Mesothelial cell of epicardium (in vitro differentiated cells): ENCODE measurements at regions not wholly inside any gene's neighbourhood (a gene's known extent, or its start where the extent isn't known, plus 50 kb on each side); places are given as distances from the start of the nearest gene placed in this dataset.

Experiments used
- DNase-seq, 2 experiments: peaks; one replicate each; pipeline ENCODE4 v3.0.0; 2021; ENCODE audit warnings: low spot score in 2 of 2; ENCODE audit not compliant: unreplicated experiment in 2 of 2
- H3K27ac Mint-ChIP-seq: 2 replicates; pipeline ENCODE4 v1.8.0; 2021; ENCODE audit warnings: mixed read lengths
- H3K27me3 Mint-ChIP-seq: 2 replicates; pipeline ENCODE4 v1.8.0; 2021; ENCODE audit warnings: low read depth, mixed read lengths
- H3K36me3 Mint-ChIP-seq: 2 replicates; pipeline ENCODE4 v1.8.0; 2021; ENCODE audit warnings: mixed read lengths
- H3K4me1 Mint-ChIP-seq: 2 replicates; pipeline ENCODE4 v1.8.0; 2021; ENCODE audit warnings: mixed read lengths
- H3K4me3 Mint-ChIP-seq: 2 replicates; pipeline ENCODE4 v1.8.0; 2021; ENCODE audit warnings: mild to moderate bottlenecking, moderate library complexity, mixed read lengths
- H3K9me3 Mint-ChIP-seq: 2 replicates; pipeline ENCODE4 v1.8.0; 2021; ENCODE audit warnings: mixed read lengths
- TF ChIP-seq, protein P1 (sequence below): fragments of 200-600 bp; sonication (generic); IDR thresholded peaks from one replicate; pipeline ENCODE4 v1.5.0; 2021; ENCODE audit warnings: antibody characterized with exemption; ENCODE audit not compliant: unreplicated experiment

DNA sequence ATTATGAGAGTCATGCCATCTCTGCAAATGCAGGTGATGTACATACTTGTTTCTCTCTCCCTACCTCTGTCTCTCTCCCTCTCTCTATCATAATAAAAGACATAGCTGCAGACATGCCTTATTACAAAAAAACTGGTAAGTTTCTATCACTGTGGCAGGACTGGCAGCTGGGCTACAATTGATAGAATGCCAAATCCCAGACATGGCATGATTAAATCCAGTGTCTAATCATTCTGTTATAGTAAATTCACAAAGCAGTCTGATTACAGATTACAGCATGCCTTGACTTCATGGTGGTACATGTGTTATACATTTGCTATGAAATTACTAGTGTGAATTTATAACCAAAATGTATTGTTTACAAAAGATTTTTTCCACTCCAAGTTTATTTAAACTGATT is 854.7 kb downstream of the TMTC2 start:
- TF ChIP-seq, protein P1, sequence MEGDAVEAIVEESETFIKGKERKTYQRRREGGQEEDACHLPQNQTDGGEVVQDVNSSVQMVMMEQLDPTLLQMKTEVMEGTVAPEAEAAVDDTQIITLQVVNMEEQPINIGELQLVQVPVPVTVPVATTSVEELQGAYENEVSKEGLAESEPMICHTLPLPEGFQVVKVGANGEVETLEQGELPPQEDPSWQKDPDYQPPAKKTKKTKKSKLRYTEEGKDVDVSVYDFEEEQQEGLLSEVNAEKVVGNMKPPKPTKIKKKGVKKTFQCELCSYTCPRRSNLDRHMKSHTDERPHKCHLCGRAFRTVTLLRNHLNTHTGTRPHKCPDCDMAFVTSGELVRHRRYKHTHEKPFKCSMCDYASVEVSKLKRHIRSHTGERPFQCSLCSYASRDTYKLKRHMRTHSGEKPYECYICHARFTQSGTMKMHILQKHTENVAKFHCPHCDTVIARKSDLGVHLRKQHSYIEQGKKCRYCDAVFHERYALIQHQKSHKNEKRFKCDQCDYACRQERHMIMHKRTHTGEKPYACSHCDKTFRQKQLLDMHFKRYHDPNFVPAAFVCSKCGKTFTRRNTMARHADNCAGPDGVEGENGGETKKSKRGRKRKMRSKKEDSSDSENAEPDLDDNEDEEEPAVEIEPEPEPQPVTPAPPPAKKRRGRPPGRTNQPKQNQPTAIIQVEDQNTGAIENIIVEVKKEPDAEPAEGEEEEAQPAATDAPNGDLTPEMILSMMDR, result no peak
- Mint-ChIP-seq H3K27ac (no peak overlapping the region), H3K9me3 (peaks cover 16% of the 10 kb centered on the region), H3K27me3 (no peaks in the 10 kb centered on the region), H3K4me3 (no peak overlapping the region), H3K4me1 (no peaks in the 10 kb centered on the region), H3K36me3 (no peaks in the 10 kb centered on the region)
- DNase-seq, result no peak

DNA sequence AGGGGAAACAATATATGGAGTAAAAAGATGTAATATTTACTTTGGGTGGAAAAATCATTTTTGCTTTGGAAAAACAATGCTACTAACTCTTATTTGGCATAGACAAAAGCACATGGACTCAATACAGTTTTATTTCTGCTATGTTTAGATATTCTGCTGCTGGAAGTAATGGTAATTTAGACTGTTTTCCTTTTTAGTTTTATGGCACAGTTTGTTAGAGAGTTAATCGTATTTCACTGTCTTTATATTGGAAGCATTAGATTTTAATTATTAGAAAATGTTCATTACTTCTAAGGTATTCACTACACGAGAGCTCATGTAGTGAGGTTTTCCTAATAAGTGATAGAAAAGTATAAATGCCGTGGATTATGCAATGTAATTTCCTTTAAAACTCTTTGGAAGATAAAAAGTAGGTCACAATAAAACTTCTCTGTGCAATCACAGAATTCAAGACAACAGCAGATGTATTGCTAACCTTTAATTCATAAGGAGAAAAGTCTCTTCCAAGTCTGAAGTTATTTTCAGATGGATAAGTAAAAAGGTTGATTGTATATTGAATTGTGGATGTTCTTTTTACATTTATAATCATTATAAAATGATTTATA is 851.8 kb downstream of the TMTC2 start:
- no peaks in the 10 kb centered on the region for H3K4me1 Mint-ChIP-seq
- DNase-seq, result no peak
- TF ChIP-seq, protein P1, result no peak
- H3K4me3 Mint-ChIP-seq, result no peak overlapping the region
- peaks cover 4% of the 10 kb centered on the region for H3K9me3 Mint-ChIP-seq
- H3K36me3 Mint-ChIP-seq, result no peaks in the 10 kb centered on the region
- no peaks in the 10 kb centered on the region for H3K27me3 Mint-ChIP-seq
- H3K27ac Mint-ChIP-seq, result no peak overlapping the region

DNA sequence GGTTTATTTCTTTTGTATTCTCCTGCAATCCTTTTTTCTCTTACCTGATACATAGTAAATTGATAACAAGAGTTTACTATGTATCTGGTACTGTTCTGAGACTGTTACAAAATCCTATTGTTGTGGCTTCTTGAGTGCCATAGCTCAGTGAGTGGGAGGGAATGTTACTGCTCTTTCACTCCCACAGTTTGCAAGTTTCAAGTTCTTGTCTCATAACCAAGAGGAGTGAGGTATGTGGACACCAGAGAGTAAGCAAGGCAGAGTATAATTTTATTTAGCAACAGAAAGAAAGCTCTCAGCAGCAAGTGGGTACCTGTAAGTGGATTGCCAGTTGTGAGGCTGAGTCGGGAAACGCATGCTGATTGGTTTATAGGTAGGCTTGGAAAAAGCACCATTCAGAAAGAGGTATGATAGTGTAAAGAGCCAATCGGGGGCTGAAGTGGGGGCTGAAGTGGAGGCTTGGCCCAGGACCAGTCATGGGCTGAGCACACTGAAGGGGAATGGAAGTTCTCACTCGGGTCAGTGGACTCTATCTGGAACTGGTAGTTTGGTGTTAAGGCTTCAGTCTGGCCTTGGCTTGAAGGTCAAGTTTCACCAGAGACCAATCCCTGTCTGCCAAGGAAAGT is 850.8 kb downstream of the TMTC2 start:
- DNase-seq, result no peak
- TF ChIP-seq, protein P1, result no peak
- Mint-ChIP-seq H3K27me3 (no peaks in the 10 kb centered on the region), H3K4me1 (no peaks in the 10 kb centered on the region), H3K4me3 (no peak overlapping the region), H3K9me3 (peaks cover 4% of the 10 kb centered on the region), H3K36me3 (no peaks in the 10 kb centered on the region), H3K27ac (no peak overlapping the region)

DNA sequence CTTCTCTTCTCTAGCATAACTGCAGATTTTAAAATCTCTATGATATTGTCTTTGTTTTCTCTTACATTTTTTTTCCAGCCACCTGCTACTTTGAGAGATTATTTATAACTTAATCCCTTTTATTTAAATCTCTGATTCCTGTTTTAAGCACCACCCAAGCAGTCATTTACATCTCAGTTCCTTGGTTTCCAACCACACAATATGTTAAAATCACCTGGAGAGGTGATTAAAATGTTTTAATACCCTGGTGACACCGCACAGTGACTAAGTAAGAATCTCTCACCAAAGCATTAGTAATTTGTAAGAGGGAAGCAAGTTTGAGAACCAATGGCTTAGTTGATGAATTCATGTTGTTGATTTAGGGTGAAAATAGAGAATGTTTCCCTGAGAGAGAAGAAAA is 849.8 kb downstream of the TMTC2 start:
- Mint-ChIP-seq H3K36me3 (no peaks in the 10 kb centered on the region), H3K27me3 (no peaks in the 10 kb centered on the region), H3K4me3 (no peak overlapping the region), H3K4me1 (no peaks in the 10 kb centered on the region), H3K9me3 (peaks cover 4% of the 10 kb centered on the region), H3K27ac (no peak overlapping the region)
- DNase-seq, result no peak
- TF ChIP-seq, protein P1, result no peak

DNA sequence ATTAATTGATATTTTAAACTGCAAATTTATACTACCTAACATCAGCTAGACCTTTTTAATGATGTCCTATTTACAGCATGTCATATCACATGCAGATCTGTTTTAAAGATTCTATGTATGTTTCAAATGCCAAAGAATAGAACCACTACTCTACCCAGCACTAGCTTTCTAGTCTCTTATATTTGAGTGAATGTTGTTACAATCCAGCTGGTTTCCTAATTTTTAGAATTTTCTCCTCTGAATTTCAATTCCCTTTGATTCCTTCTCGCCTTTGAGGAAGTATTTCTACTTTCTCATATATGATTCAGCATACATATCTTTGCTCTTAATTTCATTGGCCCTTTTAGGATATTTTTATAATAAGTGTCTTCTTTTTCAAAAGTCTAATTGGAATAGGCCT is 841.9 kb downstream of the TMTC2 start:
- DNase-seq, result no peak
- Mint-ChIP-seq H3K4me3 (no peak overlapping the region), H3K27ac (no peak overlapping the region), H3K27me3 (no peaks in the 10 kb centered on the region), H3K4me1 (no peaks in the 10 kb centered on the region), H3K9me3 (peaks cover 6% of the 10 kb centered on the region), H3K36me3 (peaks cover 2% of the 10 kb centered on the region)
- TF ChIP-seq, protein P1, result no peak
